Inflammatory macrophage (primary cell): ENCODE measurements at regions not wholly inside any gene's neighbourhood (a gene's known extent, or its start where the extent isn't known, plus 50 kb on each side); places are given as distances from the start of the nearest gene placed in this dataset.

Experiments
- DNase-seq, 2 donors: peaks; one replicate each; pipeline ENCODE4 v3.0.0-alpha.2; 2020 to 2022

GRCh38 chr4:33054656-33055196 lies 2334.6 kb downstream of the PCDH7 start:
- DNase-seq = no peak

- DNase-seq = no peak
Observed at GRCh38 chr4:33057736-33058135, 2337.6 kb downstream of the PCDH7 start.

GRCh38 chr4:33058998-33059397 lies 2338.8 kb downstream of the PCDH7 start:
- DNase-seq = no peak

- peak; percentile 11 to 15 for DNase-seq
Observed at GRCh38 chr4:33060674-33061542, 2340.7 kb downstream of the PCDH7 start.

- DNase-seq = no peak
Observed at GRCh38 chr4:33061727-33062126, 2341.6 kb downstream of the PCDH7 start.

GRCh38 chr4:33062155-33062806 lies 2342.1 kb downstream of the PCDH7 start:
- no peak for DNase-seq

GRCh38 chr4:33063241-33063640 lies 2343.1 kb downstream of the PCDH7 start:
- no peak for DNase-seq

- no peak for DNase-seq
Observed at GRCh38 chr4:33064238-33064637, 2344.1 kb downstream of the PCDH7 start.

GRCh38 chr4:33065749-33066148 lies 2345.6 kb downstream of the PCDH7 start:
- DNase-seq = no peak

- DNase-seq = no peak
Observed at GRCh38 chr4:33067221-33067620, 2347.1 kb downstream of the PCDH7 start.

GRCh38 chr4:33068539-33068938 lies 2348.4 kb downstream of the PCDH7 start:
- no peak for DNase-seq

- DNase-seq = no peak
Observed at GRCh38 chr4:33071535-33071934, 2351.4 kb downstream of the PCDH7 start.

- DNase-seq = no peak
Observed at GRCh38 chr4:33072298-33073089, 2352.3 kb downstream of the PCDH7 start.

- no peak for DNase-seq
Observed at GRCh38 chr4:33073811-33074210, 2353.6 kb downstream of the PCDH7 start.

- DNase-seq = no peak
Observed at GRCh38 chr4:33078145-33078544, 2358.0 kb downstream of the PCDH7 start.

- DNase-seq = no peak
Observed at GRCh38 chr4:33080275-33080674, 2360.1 kb downstream of the PCDH7 start.

GRCh38 chr4:33085709-33086108 lies 2365.5 kb downstream of the PCDH7 start:
- no peak for DNase-seq

- DNase-seq = no peak
Observed at GRCh38 chr4:33086331-33086925, 2366.3 kb downstream of the PCDH7 start.

GRCh38 chr4:33088713-33089112 lies 2368.5 kb downstream of the PCDH7 start:
- no peak for DNase-seq

- no peak for DNase-seq
Observed at GRCh38 chr4:33090910-33091309, 2370.7 kb downstream of the PCDH7 start.

- no peak for DNase-seq
Observed at GRCh38 chr4:33091961-33092360, 2371.8 kb downstream of the PCDH7 start.

- no peak for DNase-seq
Observed at GRCh38 chr4:33104273-33104672, 2384.1 kb downstream of the PCDH7 start.

- no peak for DNase-seq
Observed at GRCh38 chr4:33107814-33108213, 2387.6 kb downstream of the PCDH7 start.
